Neural progenitor cell (in vitro differentiated cells): ENCODE measurements at regions not wholly inside any gene's neighbourhood (a gene's known extent, or its start where the extent isn't known, plus 50 kb on each side); places are given as distances from the start of the nearest gene placed in this dataset.

Experiments
- CTCF ChIP-seq: fragments of 200-600 bp; sonication (generic); IDR thresholded peaks from 2 replicates; pipeline ENCODE4 v1.5.1; 2017; ENCODE audit warnings: antibody characterized with exemption, mild to moderate bottlenecking
- EZH2 ChIP-seq: fragments of 200-600 bp; sonication (generic); IDR thresholded peaks from 2 replicates; pipeline ENCODE4 v1.6.1; 2017; ENCODE audit warnings: antibody characterized with exemption, mild to moderate bottlenecking, moderate library complexity

DNA sequence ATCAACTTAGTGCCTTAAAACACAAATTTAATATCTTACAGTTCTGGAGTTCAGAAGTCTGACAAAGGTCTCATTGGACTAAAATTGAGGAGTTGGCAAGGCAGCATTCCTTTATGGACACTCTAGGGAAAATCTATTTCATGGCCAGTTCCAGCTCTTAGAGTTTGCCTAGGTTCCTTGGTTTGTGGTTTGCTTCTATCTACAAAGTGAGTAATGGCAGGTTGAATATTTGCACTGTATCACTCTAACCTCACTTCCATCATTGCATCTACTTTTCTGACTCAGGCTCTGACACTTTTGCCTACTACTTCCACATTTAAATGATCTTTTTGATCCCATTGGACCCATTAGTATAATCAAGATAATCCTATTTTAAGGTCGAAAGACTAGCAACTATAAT is 64.7 kb upstream of the PCDH10 start:
- TF ChIP-seq CTCF, result no peak
- no peak for TF ChIP-seq EZH2
